ENCODE measurements at regions not wholly inside any gene's neighbourhood (a gene's known extent, or its start where the extent isn't known, plus 50 kb on each side); places are given as distances from the start of the nearest gene placed in this dataset.

GRCh38 chr2:7492719-7493118 is 575.5 kb downstream of the RNF144A start:
- no peak for TF ChIP-seq EZH2phosphoT487 (IDR thresholded peaks at IDR 0.05; ENCODE audit: borderline replicate concordance)
- TF ChIP-seq CTCF (conservative IDR thresholded peaks at IDR 0.05; ENCODE audit: low read length): no peak
- no peaks in the 10 kb centered on the region for H4K20me1 ChIP-seq (ENCODE audit: insufficient read depth, low read length, poor library complexity, severe bottlenecking)
- no peaks in the 10 kb centered on the region for H3K9me2 ChIP-seq (replicated peaks; ENCODE audit: low read depth, low read length)
- H3K4me3 ChIP-seq (ENCODE audit: low read length, poor library complexity, severe bottlenecking): no peak overlapping the region
- H3K36me3 ChIP-seq (ENCODE audit: insufficient read depth, low read length): no peaks in the 10 kb centered on the region
- no peaks in the 10 kb centered on the region for H3K9me3 ChIP-seq (ENCODE audit: insufficient read depth, low read depth, low read length)
- no peak overlapping the region for H3K9ac ChIP-seq (ENCODE audit: low read depth, low read length, poor library complexity, severe bottlenecking)
- no peak overlapping the region for H2AFZ ChIP-seq (ENCODE audit: low read length)
- no peaks in the 10 kb centered on the region for H3K4me1 ChIP-seq (ENCODE audit: insufficient read depth, low read length, poor library complexity, severe bottlenecking)
- H3K79me2 ChIP-seq (ENCODE audit: insufficient read depth, low read length): no peaks in the 10 kb centered on the region
- H3K4me2 ChIP-seq (ENCODE audit: low read depth, low read length, poor library complexity, severe bottlenecking): no peak overlapping the region
- H3F3A ChIP-seq (ENCODE audit: low read depth): no peaks in the 10 kb centered on the region
- no peaks in the 10 kb centered on the region for H3K27me3 ChIP-seq (ENCODE audit: insufficient read depth, low read length, poor library complexity, severe bottlenecking)

- TF ChIP-seq EZH2phosphoT487 (IDR thresholded peaks at IDR 0.05; ENCODE audit: borderline replicate concordance) (no peak), CTCF (conservative IDR thresholded peaks at IDR 0.05; ENCODE audit: low read length) (no peak)
- no peaks in the 10 kb centered on the region for H3K4me1 ChIP-seq (ENCODE audit: insufficient read depth, low read length, poor library complexity, severe bottlenecking)
- H3K4me3 ChIP-seq (ENCODE audit: low read length, poor library complexity, severe bottlenecking): no peak overlapping the region
- H3K4me2 ChIP-seq (ENCODE audit: low read depth, low read length, poor library complexity, severe bottlenecking): no peak overlapping the region
- no peaks in the 10 kb centered on the region for H3K9me3 ChIP-seq (ENCODE audit: insufficient read depth, low read depth, low read length)
- no peaks in the 10 kb centered on the region for H3K27me3 ChIP-seq (ENCODE audit: insufficient read depth, low read length, poor library complexity, severe bottlenecking)
- no peaks in the 10 kb centered on the region for H3F3A ChIP-seq (ENCODE audit: low read depth)
- H3K36me3 ChIP-seq (ENCODE audit: insufficient read depth, low read length): no peaks in the 10 kb centered on the region
- no peaks in the 10 kb centered on the region for H3K79me2 ChIP-seq (ENCODE audit: insufficient read depth, low read length)
- H4K20me1 ChIP-seq (ENCODE audit: insufficient read depth, low read length, poor library complexity, severe bottlenecking): no peaks in the 10 kb centered on the region
- H3K9me2 ChIP-seq (replicated peaks; ENCODE audit: low read depth, low read length): no peaks in the 10 kb centered on the region
- H2AFZ ChIP-seq (ENCODE audit: low read length): no peak overlapping the region
- H3K9ac ChIP-seq (ENCODE audit: low read depth, low read length, poor library complexity, severe bottlenecking): no peak overlapping the region
Measured at GRCh38 chr2:7497178-7497577, 580.0 kb downstream of the RNF144A start.

GRCh38 chr2:7499018-7499417 is 581.8 kb downstream of the RNF144A start:
- Histone ChIP-seq H3K4me1 (ENCODE audit: insufficient read depth, low read length, poor library complexity, severe bottlenecking) (no peaks in the 10 kb centered on the region), H3K79me2 (ENCODE audit: insufficient read depth, low read length) (no peaks in the 10 kb centered on the region), H3K36me3 (ENCODE audit: insufficient read depth, low read length) (no peaks in the 10 kb centered on the region), H3K9me2 (replicated peaks; ENCODE audit: low read depth, low read length) (no peaks in the 10 kb centered on the region), H4K20me1 (ENCODE audit: insufficient read depth, low read length, poor library complexity, severe bottlenecking) (no peaks in the 10 kb centered on the region), H3K9ac (ENCODE audit: low read depth, low read length, poor library complexity, severe bottlenecking) (no peak overlapping the region), H3F3A (ENCODE audit: low read depth) (no peaks in the 10 kb centered on the region), H2AFZ (ENCODE audit: low read length) (no peak overlapping the region), H3K4me2 (ENCODE audit: low read depth, low read length, poor library complexity, severe bottlenecking) (no peak overlapping the region), H3K4me3 (ENCODE audit: low read length, poor library complexity, severe bottlenecking) (no peak overlapping the region), H3K27me3 (ENCODE audit: insufficient read depth, low read length, poor library complexity, severe bottlenecking) (no peaks in the 10 kb centered on the region), H3K9me3 (ENCODE audit: insufficient read depth, low read depth, low read length) (no peaks in the 10 kb centered on the region)
- TF ChIP-seq EZH2phosphoT487 (IDR thresholded peaks at IDR 0.05; ENCODE audit: borderline replicate concordance) (no peak), CTCF (conservative IDR thresholded peaks at IDR 0.05; ENCODE audit: low read length) (no peak)

Data from Loucy (cell line).